ENCODE measurements at regions not wholly inside any gene's neighbourhood (a gene's known extent, or its start where the extent isn't known, plus 50 kb on each side); places are given as distances from the start of the nearest gene placed in this dataset.

GRCh38 chr11:28649922-28650321 lies 541.7 kb downstream of the METTL15 start:
- POLR2A ChIA-PET, result no interaction called here
- CTCF ChIA-PET, result no interaction called here
- no peaks in the 10 kb centered on the region for H4K20me1 ChIP-seq (ENCODE audit: insufficient read depth)
- H2AFZ ChIP-seq (ENCODE audit: low read depth), result no peak overlapping the region
- H3K79me2 ChIP-seq (ENCODE audit: insufficient read depth), result no peaks in the 10 kb centered on the region
- no peak overlapping the region for H3K4me3 ChIP-seq (ENCODE audit: low read depth in 2 of 2, low read length in 1 of 2)
- H3K4me2 ChIP-seq, result no peak overlapping the region
- TF ChIP-seq NFIC (IDR thresholded peaks at IDR 0.05; ENCODE audit: borderline replicate concordance) (no peak), RCOR1 (IDR thresholded peaks at IDR 0.05; ENCODE audit: low read length) (no peak), RXRA (IDR thresholded peaks at IDR 0.05; ENCODE audit: borderline replicate concordance, low read depth) (no peak), REST (IDR thresholded peaks at IDR 0.05; ENCODE audit: low read depth, low read length) (no peak), GABPA (IDR thresholded peaks at IDR 0.05; ENCODE audit: low read depth) (no peak), USF1 (IDR thresholded peaks at IDR 0.05; ENCODE audit: borderline replicate concordance, low read depth) (no peak), RFX5 (IDR thresholded peaks at IDR 0.05; ENCODE audit: low read length) (no peak), USF2 (IDR thresholded peaks at IDR 0.05; ENCODE audit: borderline replicate concordance, low read depth, low read length) (no peak), POLR2AphosphoS5 (IDR thresholded peaks at IDR 0.05; ENCODE audit: low read depth, low read length) (no peak), NRF1 (IDR thresholded peaks at IDR 0.05; ENCODE audit: low read depth, low read length) (no peak), EP300 (IDR thresholded peaks at IDR 0.05; ENCODE audit: borderline replicate concordance in 1 of 2, low read depth in 1 of 2, low read length in 1 of 2) (no peak)
- no peaks in the 10 kb centered on the region for H3F3A ChIP-seq (replicated peaks; ENCODE audit: insufficient read depth)
- H3K36me3 ChIP-seq (replicated peaks in 1 of 2; ENCODE audit: control insufficient read depth in 1 of 2, insufficient read depth in 2 of 2, low read length in 1 of 2), result no peaks in the 10 kb centered on the region
- no peaks in the 10 kb centered on the region for H3K4me1 ChIP-seq (ENCODE audit: control insufficient read depth in 1 of 2, insufficient read depth in 2 of 2, low read depth in 1 of 2, low read length in 1 of 2)
- H3K27ac ChIP-seq (ENCODE audit: low read depth in 2 of 2, low read length in 1 of 2), result no peak overlapping the region
- H3K9me3 ChIP-seq, result peaks cover 4% of the 10 kb centered on the region; the same call in 1 of the 2 replicates
- no peaks in the 10 kb centered on the region for H3K9me2 ChIP-seq
- no peaks in the 10 kb centered on the region for H3K27me3 ChIP-seq (ENCODE audit: insufficient read depth)
- H3K9ac ChIP-seq, result no peak overlapping the region
- DNase-seq, result no peak
- 65% methylated on average over 5 of the region's 5 CpGs for WGBS (ENCODE audit: low lambda C conversion rate)

GRCh38 chr11:28636566-28636965 lies 528.4 kb downstream of the METTL15 start:
- no peaks in the 10 kb centered on the region for H3K27me3 ChIP-seq (ENCODE audit: insufficient read depth)
- H4K20me1 ChIP-seq (ENCODE audit: insufficient read depth), result no peaks in the 10 kb centered on the region
- WGBS (ENCODE audit: low lambda C conversion rate), result 64% methylated on average over 2 of the region's 2 CpGs
- DNase-seq, result no peak
- H3K9ac ChIP-seq, result no peak overlapping the region
- ChIA-PET POLR2A (no interaction called here), CTCF (no interaction called here)
- H2AFZ ChIP-seq (ENCODE audit: low read depth), result 0 out of 2 replicates have a peak overlapping the region, but pooled peaks have one; percentile 5
- H3K79me2 ChIP-seq (ENCODE audit: insufficient read depth), result no peaks in the 10 kb centered on the region
- H3K36me3 ChIP-seq (replicated peaks in 1 of 2; ENCODE audit: control insufficient read depth in 1 of 2, insufficient read depth in 2 of 2, low read length in 1 of 2), result no peaks in the 10 kb centered on the region
- H3K4me2 ChIP-seq, result no peak overlapping the region
- H3K9me2 ChIP-seq, result no peaks in the 10 kb centered on the region
- H3F3A ChIP-seq (replicated peaks; ENCODE audit: insufficient read depth), result no peaks in the 10 kb centered on the region
- H3K27ac ChIP-seq (ENCODE audit: low read depth in 2 of 2, low read length in 1 of 2), result no peak overlapping the region
- TF ChIP-seq MEF2A (IDR thresholded peaks at IDR 0.05; ENCODE audit: borderline replicate concordance, low read depth), result no peak
- no peak for TF ChIP-seq MXI1 (IDR thresholded peaks at IDR 0.05; ENCODE audit: low read depth, low read length)
- no peak for TF ChIP-seq IRF3 (IDR thresholded peaks at IDR 0.05; ENCODE audit: low read depth, low read length)
- TF ChIP-seq TEAD4 (IDR thresholded peaks at IDR 0.05; ENCODE audit: borderline replicate concordance, insufficient read depth), result no peak
- TF ChIP-seq EZH2phosphoT487 (IDR thresholded peaks at IDR 0.05; ENCODE audit: borderline replicate concordance, low read depth), result no peak
- TF ChIP-seq YY1 (IDR thresholded peaks at IDR 0.05; ENCODE audit: low read depth), result no peak
- TF ChIP-seq NRF1 (IDR thresholded peaks at IDR 0.05; ENCODE audit: low read depth, low read length), result no peak
- TF ChIP-seq FOXM1 (IDR thresholded peaks at IDR 0.05; ENCODE audit: low read depth), result no peak
- TF ChIP-seq TAF1 (IDR thresholded peaks at IDR 0.05; ENCODE audit: borderline replicate concordance, low read depth, low read length), result no peak
- TF ChIP-seq RCOR1 (IDR thresholded peaks at IDR 0.05; ENCODE audit: low read length), result no peak
- TF ChIP-seq PBX3 (IDR thresholded peaks at IDR 0.05), result no peak
- TF ChIP-seq POLR2AphosphoS5 (IDR thresholded peaks at IDR 0.05; ENCODE audit: low read depth, low read length), result no peak
- no peak for TF ChIP-seq GABPA (IDR thresholded peaks at IDR 0.05; ENCODE audit: low read depth)
- H3K9me3 ChIP-seq, result no peaks in the 10 kb centered on the region
- peaks cover 0 to 7% of the 10 kb centered on the region in 2 experiments; a peak in 2 of 4 replicates for H3K4me1 ChIP-seq (ENCODE audit: control insufficient read depth in 1 of 2, insufficient read depth in 2 of 2, low read depth in 1 of 2, low read length in 1 of 2)
- no peak overlapping the region for H3K4me3 ChIP-seq (ENCODE audit: low read depth in 2 of 2, low read length in 1 of 2)
